ENCODE measurements at regions not wholly inside any gene's neighbourhood (a gene's known extent, or its start where the extent isn't known, plus 50 kb on each side); places are given as distances from the start of the nearest gene placed in this dataset.

DNA sequence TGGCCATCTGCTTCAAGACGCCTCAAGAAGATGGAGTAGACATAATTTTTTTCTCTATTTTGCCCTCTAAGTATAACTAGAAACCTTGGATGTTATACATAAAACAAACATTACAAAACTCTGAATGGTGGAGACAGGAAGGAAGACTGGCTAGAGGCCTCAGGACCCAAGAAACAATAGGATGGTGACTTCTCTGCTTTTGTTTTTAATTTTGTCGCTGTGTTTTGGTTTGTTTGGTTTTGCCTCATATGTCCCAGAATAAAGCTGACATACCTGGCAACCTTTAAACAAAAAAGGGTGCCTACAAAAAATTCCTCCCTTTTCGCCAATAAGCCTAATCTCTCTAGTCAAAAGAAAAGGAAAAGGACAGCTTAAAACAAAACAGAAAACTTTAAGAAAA is 109.1 kb downstream of the PPP4R3C start:
- TF ChIP-seq, protein P1, sequence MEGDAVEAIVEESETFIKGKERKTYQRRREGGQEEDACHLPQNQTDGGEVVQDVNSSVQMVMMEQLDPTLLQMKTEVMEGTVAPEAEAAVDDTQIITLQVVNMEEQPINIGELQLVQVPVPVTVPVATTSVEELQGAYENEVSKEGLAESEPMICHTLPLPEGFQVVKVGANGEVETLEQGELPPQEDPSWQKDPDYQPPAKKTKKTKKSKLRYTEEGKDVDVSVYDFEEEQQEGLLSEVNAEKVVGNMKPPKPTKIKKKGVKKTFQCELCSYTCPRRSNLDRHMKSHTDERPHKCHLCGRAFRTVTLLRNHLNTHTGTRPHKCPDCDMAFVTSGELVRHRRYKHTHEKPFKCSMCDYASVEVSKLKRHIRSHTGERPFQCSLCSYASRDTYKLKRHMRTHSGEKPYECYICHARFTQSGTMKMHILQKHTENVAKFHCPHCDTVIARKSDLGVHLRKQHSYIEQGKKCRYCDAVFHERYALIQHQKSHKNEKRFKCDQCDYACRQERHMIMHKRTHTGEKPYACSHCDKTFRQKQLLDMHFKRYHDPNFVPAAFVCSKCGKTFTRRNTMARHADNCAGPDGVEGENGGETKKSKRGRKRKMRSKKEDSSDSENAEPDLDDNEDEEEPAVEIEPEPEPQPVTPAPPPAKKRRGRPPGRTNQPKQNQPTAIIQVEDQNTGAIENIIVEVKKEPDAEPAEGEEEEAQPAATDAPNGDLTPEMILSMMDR (conservative IDR thresholded peaks at IDR 0.05; ENCODE audit: low read depth, low read length), result no peak
- no peak for TF ChIP-seq EZH2 (IDR thresholded peaks at IDR 0.05; ENCODE audit: low read length, unreplicated experiment)

Measured in PC-3 (cell line).